HG03159 (cell line): ENCODE measurements at regions not wholly inside any gene's neighbourhood (a gene's known extent, or its start where the extent isn't known, plus 50 kb on each side); places are given as distances from the start of the nearest gene placed in this dataset.
"Not testable (repeated sequence)": the region's sequence is repeated elsewhere in the genome, so short reads cannot be mapped to it uniquely, and the experiment has no call there.

Source experiments
- ATAC-seq: cut with Tn5 transposase; IDR thresholded peaks from one replicate; pipeline ENCODE4 v1.9.1; 2021; ENCODE audit warnings: mild to moderate bottlenecking, moderate library complexity; ENCODE audit not compliant: unreplicated experiment

DNA sequence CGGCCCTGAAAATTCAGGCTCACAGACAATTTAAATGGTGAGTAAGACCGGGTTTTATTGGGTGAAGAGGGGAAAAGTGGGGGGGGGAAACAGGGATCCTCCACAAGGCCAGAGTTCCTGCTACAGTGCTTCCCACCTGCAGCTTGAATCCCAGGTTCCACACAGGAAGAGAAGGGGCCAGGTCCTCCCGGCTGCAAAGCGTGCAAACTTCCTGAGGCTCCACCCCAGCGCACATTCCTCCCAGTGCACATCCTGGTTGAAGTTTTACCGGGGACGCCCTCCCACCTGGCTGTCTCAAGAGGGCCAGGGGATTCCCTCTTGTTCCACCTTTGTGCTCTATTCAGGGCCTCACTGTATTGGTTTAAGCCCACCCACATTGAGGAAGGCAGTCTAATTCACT, 347.7 kb upstream of the REG3G start:
- ATAC-seq, result no peak

GRCh38 chr2:78681386-78681785, 344.1 kb upstream of the REG3G start:
- no peak for ATAC-seq

DNA sequence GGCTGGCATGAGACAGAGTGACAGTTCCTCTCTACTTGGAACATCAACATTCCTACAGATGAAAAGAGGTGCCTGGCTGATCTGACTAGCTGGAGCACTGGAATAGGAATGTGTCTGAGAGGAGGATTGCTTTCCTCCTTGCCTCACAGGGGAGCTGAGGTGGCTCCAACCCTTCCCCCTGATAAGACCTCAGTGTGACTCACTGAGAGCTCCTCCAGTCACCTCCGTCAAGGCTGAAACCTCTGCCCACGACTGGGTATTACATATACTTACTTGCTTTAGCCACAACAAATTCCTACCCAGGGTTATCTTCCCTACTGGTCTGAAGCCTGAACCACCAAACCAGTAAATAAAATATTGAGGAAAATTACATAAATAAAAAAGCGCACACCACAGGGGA, 342.7 kb upstream of the REG3G start:
- no peak for ATAC-seq

- no peak for ATAC-seq
These were observed 338.8 kb upstream of the REG3G start for GRCh38 chr2:78686625-78687153.

DNA sequence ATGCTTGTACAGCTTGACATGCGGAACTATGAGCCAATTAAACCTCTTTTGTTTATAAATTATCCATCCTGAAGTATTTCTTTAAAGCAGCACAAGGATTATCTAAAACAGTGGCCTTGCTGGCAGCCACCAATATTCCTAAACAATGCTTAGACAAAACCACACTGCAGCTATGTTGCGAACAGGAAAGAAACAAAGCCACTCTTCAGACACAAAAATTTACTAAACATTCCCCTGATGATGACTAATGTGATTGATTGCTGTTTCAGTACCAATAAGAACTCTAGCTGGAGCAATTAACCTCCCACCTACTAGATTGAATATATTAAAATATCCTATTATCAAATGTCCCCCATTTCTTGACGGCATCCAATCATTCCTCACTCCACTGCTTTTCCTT, 325.8 kb upstream of the REG3G start:
- ATAC-seq, result no peak

GRCh38 chr2:78701546-78701945, 324.0 kb upstream of the REG3G start:
- no peak for ATAC-seq

GRCh38 chr2:78707776-78708386, 317.6 kb upstream of the REG3G start:
- no peak for ATAC-seq

- ATAC-seq, result no peak
These were observed 314.7 kb upstream of the REG3G start for GRCh38 chr2:78710632-78711375.

- ATAC-seq, result no peak
These were observed 310.2 kb upstream of the REG3G start for GRCh38 chr2:78715293-78715692.

DNA sequence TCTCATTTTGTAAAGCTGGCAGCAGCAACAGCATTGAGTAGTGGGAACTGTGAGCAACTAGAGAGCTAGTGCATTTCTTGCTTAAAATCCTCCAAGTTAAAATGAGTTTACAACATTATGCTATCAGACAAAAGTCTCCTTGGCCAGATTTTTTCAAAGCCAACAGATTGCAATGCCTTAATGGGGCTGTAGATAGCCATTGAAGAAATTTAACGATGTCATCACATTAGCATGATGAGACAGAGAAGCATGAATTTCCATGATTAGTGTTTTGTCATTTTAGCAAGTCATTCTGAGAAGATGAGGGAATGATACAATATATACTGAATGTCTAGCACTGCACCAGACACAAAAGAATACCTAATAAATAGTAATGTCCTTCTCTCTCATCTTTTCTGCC, 307.5 kb upstream of the REG3G start:
- ATAC-seq, result no peak

DNA sequence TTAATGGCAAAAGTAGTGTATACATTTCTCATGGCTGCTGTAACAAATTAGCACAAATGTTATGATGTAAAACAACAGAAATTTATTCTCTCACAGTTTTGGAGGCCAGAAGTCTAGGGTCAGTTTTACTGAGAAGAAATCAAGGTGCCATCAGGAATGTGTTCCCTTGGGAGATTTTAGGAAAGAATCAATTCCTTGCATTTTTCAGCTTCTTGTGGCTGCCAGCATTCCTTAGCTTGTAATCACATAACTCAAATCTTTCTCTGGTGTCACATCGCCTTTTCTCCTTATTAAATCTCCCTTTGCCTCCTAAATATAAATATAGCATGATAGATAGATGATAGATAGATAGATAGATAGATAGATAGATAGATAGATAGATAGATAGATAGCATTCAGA, 307.0 kb upstream of the REG3G start:
- no peak for ATAC-seq

- ATAC-seq, result no peak
These were observed 304.0 kb upstream of the REG3G start for GRCh38 chr2:78721355-78722033.

- no peak for ATAC-seq
These were observed 291.3 kb upstream of the REG3G start for GRCh38 chr2:78734221-78734620.

- ATAC-seq, result no peak
These were observed 286.2 kb upstream of the REG3G start for GRCh38 chr2:78739282-78739681.

DNA sequence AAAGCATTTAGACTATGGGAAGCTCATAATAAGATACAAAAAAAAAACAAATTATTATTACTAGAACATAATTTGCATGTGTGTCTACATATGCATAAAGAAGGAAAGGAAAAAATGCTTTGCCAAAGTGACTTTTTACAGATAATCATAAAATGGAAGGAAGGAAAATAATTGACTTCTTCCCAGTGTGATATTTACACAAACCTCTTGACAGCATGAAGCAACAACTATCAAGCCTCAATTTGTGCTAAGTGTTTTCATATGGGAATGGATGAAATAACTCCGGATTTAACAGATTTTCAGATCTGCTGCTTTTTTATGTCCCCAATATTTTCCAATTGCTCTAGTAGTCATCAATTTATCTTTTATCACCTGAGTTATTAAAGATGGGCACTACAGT, 275.9 kb upstream of the REG3G start:
- no peak for ATAC-seq

- ATAC-seq, result no peak
These were observed 275.3 kb upstream of the REG3G start for GRCh38 chr2:78750219-78750618.

DNA sequence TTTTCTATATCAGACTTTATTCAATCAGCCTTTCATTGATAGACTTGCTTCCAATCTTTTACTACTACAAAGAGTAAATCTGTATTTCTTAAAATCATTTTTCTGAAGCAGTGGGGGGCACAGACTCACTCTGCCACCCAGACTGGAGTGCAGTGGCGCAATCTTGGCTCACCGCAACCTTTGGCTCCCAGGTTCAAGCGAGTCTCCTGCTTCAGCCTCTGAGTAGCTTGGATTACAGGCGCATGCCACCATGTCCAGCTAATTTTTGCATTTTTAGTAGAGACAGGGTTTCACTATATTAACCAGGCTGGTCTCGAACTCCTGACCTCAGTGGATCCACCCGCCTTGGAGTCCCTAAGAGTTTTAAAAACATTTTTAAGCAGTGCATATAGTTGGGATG, 270.6 kb upstream of the REG3G start:
- no peak for ATAC-seq

DNA sequence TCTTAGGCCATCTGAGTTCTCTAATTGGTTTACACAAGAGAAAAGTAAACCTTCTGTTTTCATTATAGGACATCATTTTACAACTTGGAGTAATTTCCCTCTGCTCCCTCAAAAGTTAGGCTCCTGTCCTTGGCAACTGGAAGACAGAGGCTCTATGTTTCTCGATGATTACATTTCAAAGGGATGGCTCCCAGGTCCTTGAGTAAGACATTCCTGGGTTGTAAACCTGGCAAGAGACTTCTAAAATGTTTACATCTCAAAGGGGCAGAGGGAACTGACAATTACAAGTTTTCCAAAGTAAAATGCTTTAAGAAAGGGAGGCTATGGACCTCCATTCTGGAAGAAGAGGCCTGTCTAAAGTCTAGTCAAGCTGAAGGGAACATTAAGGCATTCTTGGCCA, 268.3 kb upstream of the REG3G start:
- no peak for ATAC-seq

DNA sequence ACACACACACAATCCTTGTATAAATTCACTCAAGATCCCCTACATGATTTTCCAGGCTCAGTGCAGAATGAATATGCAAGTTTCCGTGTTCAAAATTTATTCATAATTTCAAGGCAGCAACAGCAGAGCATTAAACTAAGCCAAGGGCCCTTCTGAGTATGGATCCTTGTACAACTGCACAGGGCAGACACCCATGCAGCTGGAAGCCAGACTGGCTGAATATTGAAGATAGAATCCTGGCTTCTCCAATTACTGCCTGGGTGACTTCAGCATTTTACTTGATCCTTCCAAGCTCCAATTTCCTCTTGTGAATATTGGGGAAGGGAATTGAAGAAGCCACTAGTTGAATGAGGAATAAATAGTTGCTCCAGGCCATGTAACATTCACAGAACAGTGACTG, 267.9 kb upstream of the REG3G start:
- no peak for ATAC-seq

DNA sequence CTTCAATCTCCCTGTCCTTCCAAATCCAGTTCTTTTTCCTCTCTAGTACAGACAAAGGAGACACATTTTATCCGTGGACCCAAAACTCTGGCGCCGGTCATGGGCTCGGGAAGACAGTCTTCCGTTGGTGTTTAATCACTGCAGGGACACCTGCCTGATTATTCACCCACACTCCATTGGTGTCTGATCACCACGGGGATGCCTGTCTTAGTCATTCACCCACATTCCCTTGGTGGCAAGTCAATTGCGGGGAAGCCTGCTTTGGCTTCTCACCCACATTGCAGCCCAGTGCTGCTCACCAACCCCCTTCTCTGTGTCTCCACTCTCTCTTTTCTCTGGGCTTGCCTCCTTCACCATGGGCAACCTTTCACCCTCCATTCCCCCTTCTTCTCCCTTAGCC, 266.7 kb upstream of the REG3G start:
- not testable (repeated sequence) for ATAC-seq

DNA sequence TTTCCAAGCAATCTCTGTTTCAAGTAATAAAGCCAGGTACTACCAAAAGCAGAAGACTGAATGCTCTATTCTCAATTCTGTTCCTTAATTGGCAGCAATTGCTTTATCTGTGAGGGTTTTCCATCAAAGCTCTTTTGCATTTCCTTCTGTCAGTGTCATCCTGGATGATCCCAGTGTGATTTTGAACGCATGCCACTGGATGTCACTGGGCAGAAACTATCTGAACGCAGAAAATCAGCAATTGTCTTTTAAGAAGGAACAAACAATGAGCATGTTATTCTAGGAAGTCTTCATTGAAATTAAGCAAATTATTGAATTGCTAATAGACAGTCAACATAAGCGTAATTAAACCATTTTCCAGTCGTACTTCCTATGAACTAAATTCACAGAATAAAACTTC, 259.0 kb upstream of the REG3G start:
- ATAC-seq, result no peak

DNA sequence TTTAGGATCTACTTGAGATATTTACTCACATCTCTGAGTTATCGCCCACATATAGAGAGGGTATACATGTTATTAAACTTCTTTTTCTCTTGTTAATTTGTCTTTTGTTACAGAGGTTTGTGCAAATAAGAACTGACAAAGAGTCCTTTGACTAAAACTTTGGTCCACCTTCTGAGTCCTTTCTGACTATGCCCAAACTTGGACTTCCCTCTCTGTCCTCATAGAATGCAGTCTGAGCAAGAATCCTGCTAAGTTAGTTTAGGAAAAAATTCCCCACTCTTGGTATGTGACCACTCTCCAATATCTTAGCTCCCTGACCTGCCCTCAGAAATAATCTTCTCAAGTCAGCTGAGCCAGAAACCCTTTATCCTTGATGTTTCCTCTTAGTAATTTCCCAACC, 257.5 kb upstream of the REG3G start:
- no peak for ATAC-seq
